ENCODE measurements at regions not wholly inside any gene's neighbourhood (a gene's known extent, or its start where the extent isn't known, plus 50 kb on each side); places are given as distances from the start of the nearest gene placed in this dataset.

GRCh38 chr11:32039149-32039548 lies 51.7 kb upstream of the RCN1 start:
- TF ChIP-seq, protein P1, sequence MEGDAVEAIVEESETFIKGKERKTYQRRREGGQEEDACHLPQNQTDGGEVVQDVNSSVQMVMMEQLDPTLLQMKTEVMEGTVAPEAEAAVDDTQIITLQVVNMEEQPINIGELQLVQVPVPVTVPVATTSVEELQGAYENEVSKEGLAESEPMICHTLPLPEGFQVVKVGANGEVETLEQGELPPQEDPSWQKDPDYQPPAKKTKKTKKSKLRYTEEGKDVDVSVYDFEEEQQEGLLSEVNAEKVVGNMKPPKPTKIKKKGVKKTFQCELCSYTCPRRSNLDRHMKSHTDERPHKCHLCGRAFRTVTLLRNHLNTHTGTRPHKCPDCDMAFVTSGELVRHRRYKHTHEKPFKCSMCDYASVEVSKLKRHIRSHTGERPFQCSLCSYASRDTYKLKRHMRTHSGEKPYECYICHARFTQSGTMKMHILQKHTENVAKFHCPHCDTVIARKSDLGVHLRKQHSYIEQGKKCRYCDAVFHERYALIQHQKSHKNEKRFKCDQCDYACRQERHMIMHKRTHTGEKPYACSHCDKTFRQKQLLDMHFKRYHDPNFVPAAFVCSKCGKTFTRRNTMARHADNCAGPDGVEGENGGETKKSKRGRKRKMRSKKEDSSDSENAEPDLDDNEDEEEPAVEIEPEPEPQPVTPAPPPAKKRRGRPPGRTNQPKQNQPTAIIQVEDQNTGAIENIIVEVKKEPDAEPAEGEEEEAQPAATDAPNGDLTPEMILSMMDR (IDR thresholded peaks at IDR 0.05) = no peak
- no peak for TF ChIP-seq POLR2A (IDR thresholded peaks at IDR 0.05)
